ENCODE measurements at regions not wholly inside any gene's neighbourhood (a gene's known extent, or its start where the extent isn't known, plus 50 kb on each side); places are given as distances from the start of the nearest gene placed in this dataset.

DNA sequence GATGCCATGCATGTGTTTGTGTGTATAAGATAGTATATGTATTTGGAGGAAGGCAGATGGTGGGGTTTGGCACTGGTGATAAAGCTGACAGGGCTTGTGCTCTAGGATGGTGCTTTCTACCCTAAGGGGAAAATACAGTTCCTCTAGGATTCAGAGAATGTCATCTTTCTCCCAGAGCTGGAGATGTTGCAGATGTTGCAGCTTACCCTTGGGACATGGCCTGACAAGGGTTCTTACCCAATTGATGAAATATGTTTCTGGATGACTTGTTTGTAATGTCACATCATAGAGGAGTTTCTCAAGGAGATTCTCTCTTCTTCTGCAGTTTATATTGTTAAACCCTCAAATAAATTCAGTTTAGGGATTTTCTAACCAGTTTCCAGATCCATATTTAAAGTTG, 52.5 kb upstream of the PITX2 start:
- no peak for DNase-seq (ENCODE audit: low read depth)

DNA sequence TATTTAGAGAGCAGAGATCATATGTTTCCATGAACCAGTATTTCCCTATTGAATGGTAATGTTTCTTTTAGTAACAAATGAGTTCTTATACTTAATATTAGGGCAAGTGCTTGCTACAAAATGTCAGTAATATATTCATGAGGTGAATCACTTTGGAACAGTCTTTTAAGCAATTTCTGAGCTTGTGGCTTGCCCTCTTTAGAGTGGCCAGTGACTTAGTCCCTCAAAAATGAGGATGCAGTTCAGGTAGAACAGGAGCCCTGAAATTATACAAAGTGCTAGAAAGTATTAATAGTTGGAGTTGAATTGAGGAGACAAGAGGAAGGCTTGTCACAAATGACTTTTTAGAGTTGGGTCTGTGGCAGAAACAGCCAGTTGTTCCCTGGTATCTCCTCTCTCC, 53.4 kb upstream of the PITX2 start:
- DNase-seq (ENCODE audit: low read depth): no peak

GRCh38 chr4:110678517-110679227, 55.8 kb upstream of the PITX2 start:
- DNase-seq (ENCODE audit: low read depth): no peak

DNA sequence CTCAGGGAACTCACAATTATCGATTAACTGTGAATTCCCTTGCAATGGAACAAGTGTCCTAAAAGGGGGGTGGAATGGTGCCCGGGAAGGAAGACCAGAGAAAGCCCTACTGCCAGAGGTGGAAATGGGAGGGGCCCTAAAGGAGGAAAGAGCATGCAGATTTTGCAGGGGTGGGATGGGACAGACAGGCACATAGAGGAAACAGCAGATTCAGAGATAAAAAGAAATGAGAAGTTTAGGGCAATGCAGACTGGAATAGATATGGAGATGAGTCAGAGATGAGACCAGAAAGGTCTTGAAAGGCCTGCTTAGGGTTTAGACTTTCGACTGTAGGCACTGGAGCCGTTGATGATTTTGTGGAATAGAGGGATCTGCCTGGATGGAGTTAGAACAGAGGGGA, 57.4 kb upstream of the PITX2 start:
- no peak for DNase-seq (ENCODE audit: low read depth)

DNA sequence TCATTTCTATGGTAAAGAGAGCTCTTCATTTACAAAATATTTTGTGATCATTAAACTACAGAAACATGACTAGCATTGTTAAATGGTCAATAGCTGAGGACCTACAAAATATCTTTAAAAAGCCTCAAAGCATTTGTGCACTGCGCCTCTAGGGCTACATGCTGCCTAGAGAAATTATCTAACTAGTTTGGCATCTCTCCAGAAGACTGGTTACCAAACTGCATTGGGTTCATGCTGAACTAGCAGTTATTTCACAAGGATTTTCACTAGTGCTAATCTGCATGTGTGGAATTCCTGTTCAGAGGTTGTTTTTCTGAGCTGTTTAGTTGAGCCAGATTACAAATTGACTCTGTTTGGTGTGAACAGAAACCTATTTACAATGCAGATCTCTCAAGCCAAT, 58.5 kb upstream of the PITX2 start:
- no peak for DNase-seq (ENCODE audit: low read depth)

DNA sequence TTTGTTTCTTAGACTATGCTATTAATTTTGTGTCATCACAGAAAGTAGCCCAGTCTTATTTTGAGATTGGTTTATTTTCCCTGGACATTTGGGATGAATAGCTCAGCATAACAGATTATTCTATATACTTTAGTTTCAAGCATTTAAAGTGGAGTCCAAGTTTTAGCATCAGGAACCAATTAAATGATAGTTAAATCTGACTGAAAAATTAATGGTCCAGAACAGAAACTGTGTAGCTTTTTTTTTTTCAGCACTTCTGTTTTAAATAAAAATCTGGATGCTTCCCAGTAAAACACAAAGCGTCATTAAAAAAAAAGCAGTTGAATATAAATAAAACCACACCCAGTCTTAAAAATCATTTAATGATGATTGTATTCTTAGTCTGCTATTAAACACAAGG, 59.4 kb upstream of the PITX2 start:
- peak; percentile 67 for DNase-seq (ENCODE audit: low read depth)

DNA sequence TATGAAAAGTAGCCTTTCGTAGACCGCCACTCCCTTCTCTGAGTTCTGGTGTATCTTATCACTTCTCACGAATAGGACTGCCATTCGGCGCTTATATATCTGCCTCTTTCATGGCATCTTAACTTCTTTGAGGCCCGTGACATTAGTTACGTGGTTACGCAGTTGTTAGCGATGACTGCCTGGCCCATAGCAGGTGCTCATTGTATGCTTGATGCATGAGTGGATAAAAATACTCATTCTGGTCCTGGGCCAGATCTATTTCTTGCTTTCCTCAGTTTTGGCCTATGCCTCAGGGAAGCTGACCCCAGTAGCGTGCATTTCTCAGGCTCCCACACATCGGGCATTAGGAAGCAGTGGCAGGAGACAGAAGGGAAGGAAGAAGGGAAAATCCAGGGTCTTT, 60.7 kb upstream of the PITX2 start:
- DNase-seq (ENCODE audit: low read depth): no peak

- no peak for DNase-seq (ENCODE audit: low read depth)
Measured at GRCh38 chr4:110702326-110702725, 79.4 kb upstream of the PITX2 start.

- no peak for DNase-seq (ENCODE audit: low read depth)
Measured at GRCh38 chr4:110704748-110705439, 82.0 kb upstream of the PITX2 start.

- no peak for DNase-seq (ENCODE audit: low read depth)
Measured at GRCh38 chr4:110705440-110705782, 82.5 kb upstream of the PITX2 start.

- no peak for DNase-seq (ENCODE audit: low read depth)
Measured at GRCh38 chr4:110710070-110710469, 87.2 kb upstream of the PITX2 start.

GRCh38 chr4:110712486-110712885, 89.6 kb upstream of the PITX2 start:
- DNase-seq (ENCODE audit: low read depth): no peak

- no peak for DNase-seq (ENCODE audit: low read depth)
Measured at GRCh38 chr4:110730318-110730717, 107.4 kb upstream of the PITX2 start.

DNA sequence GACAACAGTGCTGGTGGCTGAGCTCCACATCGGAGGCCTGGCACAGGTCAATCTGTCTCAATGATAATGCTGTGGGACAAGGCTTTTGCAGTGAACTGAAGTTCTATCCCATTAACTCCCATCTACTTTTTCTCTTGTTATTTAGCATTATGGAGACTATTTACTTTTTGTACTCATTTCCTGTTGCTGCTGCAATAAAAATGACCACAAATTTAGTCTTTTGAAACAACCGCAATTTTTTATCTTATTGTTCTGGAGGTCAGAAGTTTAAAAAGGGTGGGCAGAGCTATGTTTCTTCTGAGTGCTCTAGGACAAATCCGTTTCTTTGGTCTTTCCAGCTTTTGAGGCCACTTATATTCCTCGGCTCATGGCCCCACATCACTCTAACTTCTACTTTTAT, 111.0 kb upstream of the PITX2 start:
- DNase-seq (ENCODE audit: low read depth): no peak

- DNase-seq (ENCODE audit: low read depth): no peak
Measured at GRCh38 chr4:110735686-110736085, 112.8 kb upstream of the PITX2 start.

DNA sequence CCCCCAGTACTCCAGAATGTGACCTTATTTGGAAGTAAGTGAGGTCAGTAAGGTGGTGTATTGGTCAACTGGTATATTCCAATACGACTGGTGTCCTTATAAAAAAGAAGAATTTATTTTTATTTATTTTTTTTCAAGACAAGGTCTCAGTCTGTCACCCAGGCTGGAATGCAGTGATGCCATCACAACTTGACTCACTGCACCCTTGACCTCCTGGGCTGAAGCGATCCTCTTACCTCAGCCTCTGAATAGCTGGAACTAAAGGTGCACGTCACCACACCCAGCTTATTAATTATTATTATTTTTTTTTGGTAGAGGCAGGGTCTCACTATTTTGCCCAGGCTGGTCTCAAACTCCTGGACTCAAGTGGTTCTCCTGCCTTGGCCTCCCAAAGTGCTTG, 115.1 kb upstream of the PITX2 start:
- DNase-seq (ENCODE audit: low read depth): no peak

DNA sequence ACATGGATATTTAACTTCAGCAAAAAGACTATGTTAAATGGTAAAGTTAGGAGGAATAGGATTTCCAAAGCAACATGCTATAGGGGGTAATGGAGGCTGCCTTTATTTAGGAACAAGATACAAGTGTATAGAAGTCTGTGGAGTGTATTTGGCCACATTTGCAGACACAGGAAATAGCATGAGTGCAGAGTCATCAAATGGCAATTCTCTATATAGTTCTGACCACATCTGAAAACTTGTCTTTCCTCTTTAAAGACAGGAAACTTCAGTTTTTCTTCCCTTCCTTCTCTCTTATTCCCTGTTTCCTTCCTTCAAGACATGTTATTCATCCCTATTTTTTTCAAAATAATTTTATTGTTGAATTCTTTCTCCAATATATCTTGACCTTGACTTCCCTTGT, 119.3 kb upstream of the PITX2 start:
- DNase-seq (ENCODE audit: low read depth): no peak

DNA sequence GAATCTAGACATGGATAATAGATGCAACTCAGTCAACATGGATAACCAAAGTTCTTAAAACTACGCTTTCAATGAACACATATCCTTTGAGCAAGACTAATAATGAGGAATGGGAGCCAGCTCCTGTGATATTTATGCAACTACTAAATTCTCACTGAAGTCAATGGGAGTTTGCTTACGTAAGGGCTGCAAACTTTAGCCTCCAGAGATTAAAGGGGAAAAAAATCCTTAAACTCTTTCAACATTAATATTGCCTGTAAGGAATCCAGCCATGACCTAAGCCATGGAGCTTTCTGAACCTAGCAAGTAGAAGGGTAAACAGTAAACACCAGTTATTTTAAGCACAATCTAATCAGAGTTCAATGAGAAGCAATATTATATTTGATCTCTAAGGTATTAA, 125.2 kb upstream of the PITX2 start:
- no peak for DNase-seq (ENCODE audit: low read depth)

GRCh38 chr4:110751183-110751582, 128.3 kb upstream of the PITX2 start:
- DNase-seq (ENCODE audit: low read depth): no peak

GRCh38 chr4:110751986-110752385, 129.1 kb upstream of the PITX2 start:
- DNase-seq (ENCODE audit: low read depth): no peak

- no peak for DNase-seq (ENCODE audit: low read depth)
Measured at GRCh38 chr4:110753466-110753865, 130.6 kb upstream of the PITX2 start.

- DNase-seq (ENCODE audit: low read depth): no peak
Measured at GRCh38 chr4:110754716-110755115, 131.8 kb upstream of the PITX2 start.

DNA sequence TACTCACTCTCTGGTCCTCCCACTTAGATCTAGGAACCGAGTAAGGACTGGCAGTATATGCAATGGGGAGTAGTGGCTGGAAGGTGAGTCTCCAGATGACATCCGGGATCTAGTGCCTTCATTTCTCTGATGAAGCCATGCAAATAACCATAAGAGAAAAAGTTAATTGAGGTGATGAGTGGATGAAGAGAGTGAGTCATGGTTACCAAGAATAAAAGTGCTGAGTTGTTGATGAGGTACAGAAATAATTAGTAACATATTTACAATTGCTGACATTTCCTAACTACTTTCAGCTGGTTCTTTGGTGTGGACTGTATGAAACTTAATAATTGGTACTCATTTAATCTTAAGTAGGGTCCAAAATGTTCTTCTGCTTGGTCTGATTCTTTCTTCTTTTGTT, 146.7 kb upstream of the PITX2 start:
- DNase-seq (ENCODE audit: low read depth): no peak

- no peak for DNase-seq (ENCODE audit: low read depth)
Measured at GRCh38 chr4:110770353-110770752, 147.5 kb upstream of the PITX2 start.
